HepG2 (cell line): ENCODE measurements at regions not wholly inside any gene's neighbourhood (a gene's known extent, or its start where the extent isn't known, plus 50 kb on each side); places are given as distances from the start of the nearest gene placed in this dataset.
A peak's percentile ranks its signal among the peaks of the same experiment; 100 is the strongest.

ENCODE experiments used
- GPBP1L1 ChIP-seq: sonication (generic); formaldehyde crosslinking; IDR thresholded peaks from 2 replicates; pipeline ENCODE4 v1.5.0; 2020; ENCODE audit warnings: mild to moderate bottlenecking, missing genetic modification reagents
- KAT7 ChIP-seq: IDR thresholded peaks from 2 replicates; pipeline ENCODE4 v1.6.1; 2018; ENCODE audit warnings: borderline replicate concordance, missing compliant biosample characterization
- NFIC ChIP-seq: IDR thresholded peaks from 2 replicates; pipeline ENCODE4 v1.6.1; 2012; ENCODE audit warnings: mild to moderate bottlenecking, low read length, inconsistent platforms
- PHF5A ChIP-seq: IDR thresholded peaks from one replicate; pipeline ENCODE4 v1.6.1; 2018; ENCODE audit warnings: low read depth, missing genetic modification reagents; ENCODE audit not compliant: unreplicated experiment
- SIX1 ChIP-seq: sonication (generic); formaldehyde crosslinking; IDR thresholded peaks from 2 replicates; pipeline ENCODE4 v1.4.0; 2020; ENCODE audit warnings: missing genetic modification reagents, borderline replicate concordance
- YEATS2 ChIP-seq: sonication (generic); formaldehyde crosslinking; IDR thresholded peaks from 2 replicates; pipeline ENCODE4 v1.4.0; 2020; ENCODE audit warnings: missing genetic modification reagents, borderline replicate concordance
- ZBTB7B ChIP-seq: sonication (generic); formaldehyde crosslinking; IDR thresholded peaks from 2 replicates; pipeline ENCODE4 v1.4.0; 2020; ENCODE audit warnings: missing genetic modification reagents
- ZFP1 ChIP-seq: IDR thresholded peaks from 2 replicates; pipeline ENCODE4 v1.6.1; 2016
- ZFP62 ChIP-seq: sonication (generic); formaldehyde crosslinking; IDR thresholded peaks from 2 replicates; pipeline ENCODE4 v1.4.0; 2020; ENCODE audit warnings: missing genetic modification reagents
- ZMYM3 ChIP-seq: sonication (generic); formaldehyde crosslinking; IDR thresholded peaks from 2 replicates; pipeline ENCODE4 v1.5.1; 2020; ENCODE audit warnings: mild to moderate bottlenecking, missing genetic modification reagents
- ZNF331 ChIP-seq: sonication (generic); formaldehyde crosslinking; IDR thresholded peaks from 2 replicates; pipeline ENCODE4 v1.4.0; 2020; ENCODE audit warnings: missing genetic modification reagents
- ZNF354B ChIP-seq: sonication (generic); formaldehyde crosslinking; IDR thresholded peaks from 2 replicates; pipeline ENCODE4 v1.8.0; 2022; ENCODE audit warnings: mild to moderate bottlenecking, missing genetic modification reagents
- ZNF616 ChIP-seq: sonication (generic); formaldehyde crosslinking; IDR thresholded peaks from 2 replicates; pipeline ENCODE4 v1.5.0; 2020; ENCODE audit warnings: low read depth, mild to moderate bottlenecking, missing genetic modification reagents
- TF ChIP-seq, protein P1 (sequence below): sonication (generic); formaldehyde crosslinking; IDR thresholded peaks from 2 replicates; pipeline ENCODE4 v1.4.0; 2020; ENCODE audit warnings: missing genetic modification reagents
- TF ChIP-seq, protein P2 (sequence below): sonication (generic); formaldehyde crosslinking; IDR thresholded peaks from 2 replicates; pipeline ENCODE4 v1.4.0; 2020; ENCODE audit warnings: missing genetic modification reagents
- TF ChIP-seq, protein P3 (sequence below): sonication (generic); formaldehyde crosslinking; IDR thresholded peaks from 2 replicates; pipeline ENCODE4 v1.5.1; 2020; ENCODE audit warnings: missing genetic modification reagents, mild to moderate bottlenecking, borderline replicate concordance
- TF ChIP-seq, protein P4 (sequence below): IDR thresholded peaks from 2 replicates; pipeline ENCODE4 v1.6.1; 2016; ENCODE audit warnings: mild to moderate bottlenecking
- TF ChIP-seq, protein P5 (sequence below): sonication (generic); formaldehyde crosslinking; IDR thresholded peaks from 2 replicates; pipeline ENCODE4 v1.4.0; 2020; ENCODE audit warnings: mild to moderate bottlenecking, missing genetic modification reagents

- TF ChIP-seq, protein P1, sequence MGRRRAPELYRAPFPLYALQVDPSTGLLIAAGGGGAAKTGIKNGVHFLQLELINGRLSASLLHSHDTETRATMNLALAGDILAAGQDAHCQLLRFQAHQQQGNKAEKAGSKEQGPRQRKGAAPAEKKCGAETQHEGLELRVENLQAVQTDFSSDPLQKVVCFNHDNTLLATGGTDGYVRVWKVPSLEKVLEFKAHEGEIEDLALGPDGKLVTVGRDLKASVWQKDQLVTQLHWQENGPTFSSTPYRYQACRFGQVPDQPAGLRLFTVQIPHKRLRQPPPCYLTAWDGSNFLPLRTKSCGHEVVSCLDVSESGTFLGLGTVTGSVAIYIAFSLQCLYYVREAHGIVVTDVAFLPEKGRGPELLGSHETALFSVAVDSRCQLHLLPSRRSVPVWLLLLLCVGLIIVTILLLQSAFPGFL = no peak
- TF ChIP-seq ZNF616 (CRISPR knock-in tag) (no peak), ZFP1 (CRISPR knock-in tag) (0 out of 2 replicates have a peak, but pooled peaks have one; percentile 20), ZMYM3 (CRISPR knock-in tag) (peak; percentile 73), NFIC (peak; percentile 57; the same call in 1 of the 2 replicates), KAT7 (CRISPR knock-in tag) (0 out of 2 replicates have a peak, but pooled peaks have one; percentile 15), YEATS2 (CRISPR knock-in tag) (no peak), GPBP1L1 (CRISPR knock-in tag) (no peak), PHF5A (CRISPR knock-in tag) (peak; percentile 80), ZNF354B (CRISPR knock-in tag) (no peak), ZNF331 (CRISPR knock-in tag) (peak; percentile 89), ZBTB7B (CRISPR knock-in tag) (0 out of 2 replicates have a peak, but pooled peaks have one; percentile 18), ZFP62 (CRISPR knock-in tag) (no peak), SIX1 (CRISPR knock-in tag) (peak; percentile 62; the same call in 1 of the 2 replicates)
- TF ChIP-seq, protein P2, sequence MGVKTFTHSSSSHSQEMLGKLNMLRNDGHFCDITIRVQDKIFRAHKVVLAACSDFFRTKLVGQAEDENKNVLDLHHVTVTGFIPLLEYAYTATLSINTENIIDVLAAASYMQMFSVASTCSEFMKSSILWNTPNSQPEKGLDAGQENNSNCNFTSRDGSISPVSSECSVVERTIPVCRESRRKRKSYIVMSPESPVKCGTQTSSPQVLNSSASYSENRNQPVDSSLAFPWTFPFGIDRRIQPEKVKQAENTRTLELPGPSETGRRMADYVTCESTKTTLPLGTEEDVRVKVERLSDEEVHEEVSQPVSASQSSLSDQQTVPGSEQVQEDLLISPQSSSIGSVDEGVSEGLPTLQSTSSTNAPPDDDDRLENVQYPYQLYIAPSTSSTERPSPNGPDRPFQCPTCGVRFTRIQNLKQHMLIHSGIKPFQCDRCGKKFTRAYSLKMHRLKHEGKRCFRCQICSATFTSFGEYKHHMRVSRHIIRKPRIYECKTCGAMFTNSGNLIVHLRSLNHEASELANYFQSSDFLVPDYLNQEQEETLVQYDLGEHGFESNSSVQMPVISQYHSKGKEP (CRISPR knock-in tag) = no peak
- TF ChIP-seq, protein P3, sequence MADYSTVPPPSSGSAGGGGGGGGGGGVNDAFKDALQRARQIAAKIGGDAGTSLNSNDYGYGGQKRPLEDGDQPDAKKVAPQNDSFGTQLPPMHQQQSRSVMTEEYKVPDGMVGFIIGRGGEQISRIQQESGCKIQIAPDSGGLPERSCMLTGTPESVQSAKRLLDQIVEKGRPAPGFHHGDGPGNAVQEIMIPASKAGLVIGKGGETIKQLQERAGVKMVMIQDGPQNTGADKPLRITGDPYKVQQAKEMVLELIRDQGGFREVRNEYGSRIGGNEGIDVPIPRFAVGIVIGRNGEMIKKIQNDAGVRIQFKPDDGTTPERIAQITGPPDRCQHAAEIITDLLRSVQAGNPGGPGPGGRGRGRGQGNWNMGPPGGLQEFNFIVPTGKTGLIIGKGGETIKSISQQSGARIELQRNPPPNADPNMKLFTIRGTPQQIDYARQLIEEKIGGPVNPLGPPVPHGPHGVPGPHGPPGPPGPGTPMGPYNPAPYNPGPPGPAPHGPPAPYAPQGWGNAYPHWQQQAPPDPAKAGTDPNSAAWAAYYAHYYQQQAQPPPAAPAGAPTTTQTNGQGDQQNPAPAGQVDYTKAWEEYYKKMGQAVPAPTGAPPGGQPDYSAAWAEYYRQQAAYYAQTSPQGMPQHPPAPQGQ (CRISPR knock-in tag) = no peak
- TF ChIP-seq, protein P4, sequence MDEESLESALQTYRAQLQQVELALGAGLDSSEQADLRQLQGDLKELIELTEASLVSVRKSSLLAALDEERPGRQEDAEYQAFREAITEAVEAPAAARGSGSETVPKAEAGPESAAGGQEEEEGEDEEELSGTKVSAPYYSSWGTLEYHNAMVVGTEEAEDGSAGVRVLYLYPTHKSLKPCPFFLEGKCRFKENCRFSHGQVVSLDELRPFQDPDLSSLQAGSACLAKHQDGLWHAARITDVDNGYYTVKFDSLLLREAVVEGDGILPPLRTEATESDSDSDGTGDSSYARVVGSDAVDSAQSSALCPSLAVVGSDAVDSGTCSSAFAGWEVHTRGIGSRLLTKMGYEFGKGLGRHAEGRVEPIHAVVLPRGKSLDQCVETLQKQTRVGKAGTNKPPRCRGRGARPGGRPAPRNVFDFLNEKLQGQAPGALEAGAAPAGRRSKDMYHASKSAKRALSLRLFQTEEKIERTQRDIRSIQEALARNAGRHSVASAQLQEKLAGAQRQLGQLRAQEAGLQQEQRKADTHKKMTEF (CRISPR knock-in tag) = peak; percentile 60; the same call in 1 of the 2 replicates
- TF ChIP-seq, protein P5, sequence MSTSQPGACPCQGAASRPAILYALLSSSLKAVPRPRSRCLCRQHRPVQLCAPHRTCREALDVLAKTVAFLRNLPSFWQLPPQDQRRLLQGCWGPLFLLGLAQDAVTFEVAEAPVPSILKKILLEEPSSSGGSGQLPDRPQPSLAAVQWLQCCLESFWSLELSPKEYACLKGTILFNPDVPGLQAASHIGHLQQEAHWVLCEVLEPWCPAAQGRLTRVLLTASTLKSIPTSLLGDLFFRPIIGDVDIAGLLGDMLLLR = no peak
Observed at GRCh38 chr17:37830151-37830993, 85.5 kb upstream of the HNF1B start (continued).
